BE2C (cell line): ENCODE measurements at regions not wholly inside any gene's neighbourhood (a gene's known extent, or its start where the extent isn't known, plus 50 kb on each side); places are given as distances from the start of the nearest gene placed in this dataset.

ENCODE experiments used
- DNase-seq: peaks from one replicate; pipeline ENCODE4 v3.0.0-alpha.2; 2020
- H3K27me3 ChIP-seq: fragments of 250-450 bp; sonication (Bioruptor Pico); 2 replicates; pipeline ENCODE4 v1.5.1; 2020; ENCODE audit warnings: mild to moderate bottlenecking
- H3K36me3 ChIP-seq: fragments of 250-450 bp; sonication (Bioruptor Pico); 2 replicates; pipeline ENCODE4 v1.5.1; 2020; ENCODE audit warnings: mild to moderate bottlenecking
- H3K4me1 ChIP-seq: fragments of 250-450 bp; sonication (Bioruptor Pico); 2 replicates; pipeline ENCODE4 v1.5.1; 2020
- H3K4me3 ChIP-seq: 2 replicates; pipeline ENCODE4 v1.5.1; 2011; ENCODE audit warnings: low read depth, low read length
- H3K9me3 ChIP-seq: fragments of 250-450 bp; sonication (Bioruptor Pico); 2 replicates; pipeline ENCODE4 v1.5.1; 2020
- TF ChIP-seq, protein P1 (sequence below): IDR thresholded peaks from 2 replicates; pipeline ENCODE4 v1.5.1; 2012; ENCODE audit warnings: mild to moderate bottlenecking, low read depth, low read length

DNA sequence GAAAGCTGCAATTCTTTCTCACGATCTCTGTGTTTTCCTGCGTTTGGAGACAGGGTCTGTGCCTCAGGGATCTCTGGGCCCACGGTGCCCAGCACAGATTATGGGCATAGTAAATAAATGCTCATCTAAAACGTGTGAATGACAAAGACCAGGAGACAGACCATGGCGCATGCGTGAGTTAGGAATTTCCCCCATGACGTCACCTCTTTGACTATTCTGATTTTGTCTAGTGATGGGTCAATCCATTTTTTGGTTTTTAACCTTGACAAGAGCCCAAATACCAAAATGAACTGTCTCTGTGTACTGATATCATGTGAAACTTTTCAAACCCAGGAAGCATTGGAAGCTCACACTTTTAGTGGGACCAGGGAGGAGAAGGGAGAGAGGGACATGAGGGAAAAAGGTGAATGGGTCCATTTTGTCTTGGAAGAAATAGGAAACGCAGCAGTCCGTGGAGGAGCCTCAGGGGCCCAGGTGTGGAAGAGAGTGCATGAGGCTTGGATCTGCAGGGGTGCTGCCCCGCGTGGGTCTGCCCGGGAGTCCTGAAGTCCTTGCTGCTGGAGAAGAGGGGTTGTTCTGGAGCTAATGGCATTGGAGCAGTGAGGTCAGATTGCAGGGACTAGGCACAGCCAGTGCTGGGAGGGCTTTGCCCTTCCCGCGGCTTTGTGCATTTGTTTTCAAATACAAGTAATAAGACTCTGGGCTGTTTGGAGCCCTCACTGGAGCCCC lies 172.2 kb downstream of the ASB1 start:
- Histone ChIP-seq H3K9me3 (no peaks in the 10 kb centered on the region), H3K36me3 (no peaks in the 10 kb centered on the region), H3K27me3 (peaks cover 8% of the 10 kb centered on the region; the same call in 1 of the 2 replicates), H3K4me3 (no peak overlapping the region), H3K4me1 (no peaks in the 10 kb centered on the region)
- TF ChIP-seq, protein P1, sequence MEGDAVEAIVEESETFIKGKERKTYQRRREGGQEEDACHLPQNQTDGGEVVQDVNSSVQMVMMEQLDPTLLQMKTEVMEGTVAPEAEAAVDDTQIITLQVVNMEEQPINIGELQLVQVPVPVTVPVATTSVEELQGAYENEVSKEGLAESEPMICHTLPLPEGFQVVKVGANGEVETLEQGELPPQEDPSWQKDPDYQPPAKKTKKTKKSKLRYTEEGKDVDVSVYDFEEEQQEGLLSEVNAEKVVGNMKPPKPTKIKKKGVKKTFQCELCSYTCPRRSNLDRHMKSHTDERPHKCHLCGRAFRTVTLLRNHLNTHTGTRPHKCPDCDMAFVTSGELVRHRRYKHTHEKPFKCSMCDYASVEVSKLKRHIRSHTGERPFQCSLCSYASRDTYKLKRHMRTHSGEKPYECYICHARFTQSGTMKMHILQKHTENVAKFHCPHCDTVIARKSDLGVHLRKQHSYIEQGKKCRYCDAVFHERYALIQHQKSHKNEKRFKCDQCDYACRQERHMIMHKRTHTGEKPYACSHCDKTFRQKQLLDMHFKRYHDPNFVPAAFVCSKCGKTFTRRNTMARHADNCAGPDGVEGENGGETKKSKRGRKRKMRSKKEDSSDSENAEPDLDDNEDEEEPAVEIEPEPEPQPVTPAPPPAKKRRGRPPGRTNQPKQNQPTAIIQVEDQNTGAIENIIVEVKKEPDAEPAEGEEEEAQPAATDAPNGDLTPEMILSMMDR: no peak
- DNase-seq: no peak

DNA sequence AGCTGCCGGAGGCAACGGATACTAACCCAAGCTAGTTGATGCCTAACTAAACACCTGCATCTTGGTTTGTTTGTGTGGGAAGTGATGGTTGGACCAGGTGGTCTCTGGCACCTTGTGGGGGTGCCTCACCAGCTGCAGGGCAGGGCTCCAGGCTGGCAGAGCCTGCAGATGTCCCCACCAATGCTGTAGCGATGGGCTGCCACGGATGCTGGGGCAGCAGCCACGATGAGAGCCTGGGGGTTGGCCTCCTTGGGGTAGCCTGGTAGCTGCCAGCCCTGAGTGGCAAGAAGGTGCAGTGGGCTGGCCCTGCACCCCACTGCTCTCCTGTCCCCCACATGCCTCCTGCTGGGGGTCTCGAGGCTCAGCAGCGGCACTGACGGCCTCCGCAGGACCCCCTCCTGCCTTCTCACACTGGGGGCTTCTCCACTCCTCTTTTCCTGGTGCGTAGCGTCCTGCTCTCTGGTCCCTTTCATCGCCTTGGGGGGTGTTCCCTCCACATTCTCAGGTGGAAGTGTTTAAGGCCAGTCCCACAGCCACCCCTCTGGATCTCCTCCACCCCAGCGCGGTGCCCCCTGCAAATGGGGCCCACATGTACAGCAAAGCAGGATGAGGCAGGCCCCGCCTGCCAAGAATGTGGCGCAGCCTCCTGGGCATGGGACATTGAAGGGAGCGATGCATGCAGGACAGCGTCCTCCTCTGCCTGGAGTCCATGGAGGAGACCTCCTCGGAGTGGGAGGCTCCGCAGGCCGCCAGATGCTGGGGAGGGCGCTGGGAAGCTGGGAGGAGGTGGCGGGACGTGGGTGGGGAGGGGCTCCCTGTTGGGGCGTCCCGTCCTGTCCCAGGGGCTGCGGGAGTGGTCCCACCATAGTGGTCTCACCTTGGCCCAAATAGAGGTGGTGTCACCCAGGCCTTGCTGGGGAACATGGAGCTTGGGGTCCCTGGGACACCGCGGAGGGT lies 173.1 kb downstream of the ASB1 start:
- TF ChIP-seq, protein P1: no peak

DNA sequence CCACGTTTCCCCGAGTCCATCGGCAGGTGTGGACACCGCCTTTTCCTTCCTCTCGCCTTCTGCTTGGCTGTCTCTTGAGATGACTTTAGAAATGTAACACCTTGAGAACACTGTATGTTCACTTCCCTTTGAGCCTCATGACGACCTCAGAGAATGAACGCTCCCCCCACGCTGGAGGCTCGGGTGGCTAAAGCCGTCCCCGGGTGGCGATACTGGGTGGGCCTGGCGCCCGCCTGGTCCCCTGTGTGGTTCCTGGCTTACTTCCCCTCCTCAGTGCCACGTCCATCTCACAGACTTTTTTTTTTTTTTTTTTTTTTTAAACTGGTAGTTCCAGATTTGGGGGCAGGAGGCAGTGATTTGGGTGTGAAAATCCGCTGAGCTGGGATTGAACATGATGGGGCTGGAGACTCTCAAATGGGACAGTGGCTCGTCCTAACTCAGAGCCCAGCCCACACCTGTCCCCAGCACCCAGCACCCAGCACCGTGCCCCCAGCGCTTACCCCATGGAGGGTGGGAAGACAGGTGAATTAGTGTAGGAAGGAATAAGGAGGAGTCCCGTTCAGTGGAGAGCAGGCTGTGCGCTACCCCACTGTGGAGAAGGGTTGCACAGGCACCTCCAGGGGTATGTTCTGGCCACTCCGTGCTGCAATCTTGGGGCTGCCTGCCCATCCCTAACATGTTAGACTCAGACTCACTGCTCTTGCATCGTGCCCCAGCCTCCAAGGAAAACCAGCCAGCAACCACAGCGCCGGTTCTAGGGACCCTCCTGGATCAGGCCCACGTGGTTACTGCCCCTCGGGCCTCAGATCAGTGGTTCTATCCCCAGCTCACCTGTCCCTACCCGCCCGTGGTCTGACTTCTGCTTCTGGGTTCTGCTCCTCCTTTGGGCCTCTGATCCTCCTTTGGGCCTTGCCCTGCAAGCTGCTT lies 174.0 kb downstream of the ASB1 start:
- TF ChIP-seq, protein P1: no peak
- Histone ChIP-seq H3K27me3 (peaks cover 8% of the 10 kb centered on the region; the same call in 1 of the 2 replicates), H3K4me3 (no peak overlapping the region), H3K4me1 (no peaks in the 10 kb centered on the region), H3K36me3 (no peaks in the 10 kb centered on the region), H3K9me3 (no peaks in the 10 kb centered on the region)
- no peak for DNase-seq

More for the DNA sequence above, 173.1 kb downstream of the ASB1 start:
- peaks cover 8% of the 10 kb centered on the region; the same call in 1 of the 2 replicates for H3K27me3 ChIP-seq
- H3K4me1 ChIP-seq: no peaks in the 10 kb centered on the region
- no peak for DNase-seq
- H3K36me3 ChIP-seq: no peaks in the 10 kb centered on the region
- H3K4me3 ChIP-seq: no peak overlapping the region
- no peaks in the 10 kb centered on the region for H3K9me3 ChIP-seq

DNA sequence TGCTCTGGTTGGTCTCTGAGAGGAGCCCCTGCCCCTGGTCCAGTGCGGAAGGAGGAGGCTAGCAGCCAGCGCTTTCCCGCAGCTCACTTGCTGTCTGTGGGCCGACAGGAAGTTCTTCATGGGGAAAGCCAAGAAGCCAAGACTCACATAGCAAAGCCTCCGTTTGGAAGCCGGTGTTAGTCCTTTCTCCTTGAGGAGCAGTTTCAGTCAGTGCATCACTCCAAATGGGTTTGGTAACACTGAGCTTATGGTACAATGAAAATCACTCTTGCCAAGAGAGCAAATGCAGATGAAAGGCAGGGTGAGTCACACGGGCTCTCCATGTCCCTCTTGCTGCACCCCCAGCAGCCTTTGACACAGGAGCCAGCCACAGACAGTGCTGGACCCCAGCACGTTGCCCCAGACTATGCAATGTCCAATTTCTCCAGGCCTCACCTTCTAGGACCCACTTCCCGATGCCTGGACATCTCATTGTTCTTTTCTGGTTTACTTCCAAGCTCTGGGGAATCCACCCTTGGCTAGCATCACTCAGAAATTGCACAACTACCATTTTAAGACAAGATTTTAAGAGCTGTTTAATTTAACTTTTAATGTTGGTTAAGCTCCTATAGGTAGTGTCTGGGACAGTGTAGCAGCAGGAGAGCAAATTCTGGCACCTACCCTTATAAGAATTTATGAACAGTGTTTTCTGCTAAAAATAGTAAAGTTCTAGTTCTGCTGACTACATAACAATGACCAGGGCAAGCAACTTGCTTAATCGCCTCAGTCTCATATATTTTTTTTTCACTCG lies 174.9 kb downstream of the ASB1 start:
- Histone ChIP-seq H3K9me3 (no peaks in the 10 kb centered on the region), H3K4me3 (no peak overlapping the region), H3K27me3 (peaks cover 4% of the 10 kb centered on the region; the same call in 1 of the 2 replicates), H3K36me3 (no peaks in the 10 kb centered on the region), H3K4me1 (no peaks in the 10 kb centered on the region)
- TF ChIP-seq, protein P1: no peak
- DNase-seq: no peak

DNA sequence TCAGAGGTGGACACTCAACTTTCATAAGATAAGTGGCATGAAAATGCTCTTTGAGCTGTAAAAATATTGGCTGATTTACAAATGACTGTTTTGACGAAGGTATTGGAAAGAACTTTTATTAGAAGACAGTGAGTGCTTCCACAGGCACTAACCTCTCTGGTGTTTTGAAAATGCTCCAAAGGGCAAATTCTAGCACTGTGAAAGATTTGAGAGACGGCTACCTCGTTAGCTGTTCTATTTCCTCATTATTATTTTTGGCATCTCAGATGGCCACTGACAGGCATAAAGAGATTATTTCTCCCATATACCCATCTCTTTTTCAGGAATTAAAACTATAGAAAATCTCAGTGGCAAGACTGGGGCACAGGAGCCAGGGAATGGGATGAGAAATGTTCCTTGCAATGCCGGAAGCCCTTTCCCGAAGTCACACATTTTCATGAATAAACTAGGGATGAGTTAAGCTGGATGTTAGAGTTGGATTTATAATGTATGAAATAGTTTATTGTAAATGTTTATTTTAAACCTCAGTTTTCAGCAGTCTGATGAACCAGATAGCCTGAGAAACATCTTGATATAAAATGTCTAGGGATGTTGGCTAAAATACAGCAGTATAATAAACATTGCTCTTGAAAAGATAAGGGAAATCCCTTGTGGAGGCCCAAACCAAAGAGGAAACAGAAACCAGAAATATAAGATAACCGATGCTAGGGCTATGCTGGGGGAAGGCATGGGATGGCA lies 175.7 kb downstream of the ASB1 start:
- Histone ChIP-seq H3K9me3 (no peaks in the 10 kb centered on the region), H3K4me3 (no peak overlapping the region), H3K36me3 (no peaks in the 10 kb centered on the region), H3K27me3 (peaks cover 4% of the 10 kb centered on the region; the same call in 1 of the 2 replicates), H3K4me1 (no peaks in the 10 kb centered on the region)
- DNase-seq: no peak
- TF ChIP-seq, protein P1: no peak
